Neural cell (in vitro differentiated cells): ENCODE measurements at regions not wholly inside any gene's neighbourhood (a gene's known extent, or its start where the extent isn't known, plus 50 kb on each side); places are given as distances from the start of the nearest gene placed in this dataset.

Experiments used
- H2AFZ ChIP-seq: fragments of 200-600, 300-800 bp; sonication (generic), shearing (Covaris generic); 2 replicates; pipeline ENCODE4 v1.6.0; 2014; ENCODE audit warnings: low read depth, mild to moderate bottlenecking, antibody characterized with exemption, low read length, moderate library complexity
- H3F3A ChIP-seq: fragments of 200-600 bp; shearing (Covaris generic); 2 replicates; pipeline ENCODE4 v1.6.1; 2016; ENCODE audit warnings: mild to moderate bottlenecking, moderate library complexity, mixed read lengths, antibody characterized with exemption, low read length; ENCODE audit not compliant: insufficient read depth, poor library complexity, severe bottlenecking
- H3K27ac ChIP-seq: fragments of 200-600, 300-800 bp; sonication (generic), shearing (Covaris generic); 2 replicates; pipeline ENCODE4 v1.5.1; 2014; ENCODE audit warnings: mild to moderate bottlenecking, low read length, moderate library complexity
- H3K27me3 ChIP-seq: fragments of 300-800, 200-600 bp; sonication (generic), shearing (Covaris generic); 2 replicates; pipeline ENCODE4 v1.6.0; 2014; ENCODE audit warnings: mild to moderate bottlenecking, low read depth, low read length, moderate library complexity; ENCODE audit not compliant: insufficient read depth
- H3K36me3 ChIP-seq: fragments of 300-800, 200-600 bp; sonication (generic), shearing (Covaris generic); 2 replicates; pipeline ENCODE4 v1.5.1; 2014; ENCODE audit warnings: mild to moderate bottlenecking, antibody characterized with exemption, low read length, moderate library complexity; ENCODE audit not compliant: insufficient read depth
- H3K4me2 ChIP-seq: fragments of 300-800, 200-600 bp; sonication (generic), shearing (Covaris generic); 2 replicates; pipeline ENCODE4 v1.6.0; 2014; ENCODE audit warnings: mild to moderate bottlenecking, low read length
- H3K4me3 ChIP-seq: fragments of 300-800, 200-600 bp; sonication (generic), shearing (Covaris generic); 2 replicates; pipeline ENCODE4 v1.5.1; 2014; ENCODE audit warnings: mild to moderate bottlenecking, low read length, moderate library complexity
- H3K79me2 ChIP-seq: fragments of 200-600 bp; shearing (Covaris generic); replicated peaks from 2 replicates; pipeline ENCODE4 v1.6.0; 2014; ENCODE audit warnings: mild to moderate bottlenecking, low read length, moderate library complexity; ENCODE audit not compliant: insufficient read depth
- H3K9ac ChIP-seq: fragments of 300-800, 200-600 bp; sonication (generic), shearing (Covaris generic); 2 replicates; pipeline ENCODE4 v1.6.1; 2016; ENCODE audit warnings: mild to moderate bottlenecking, low read length, mixed read lengths
- H3K9me2 ChIP-seq: fragments of 200-600 bp; shearing (Covaris generic); 2 replicates; pipeline ENCODE4 v1.6.1; 2016; ENCODE audit warnings: mild to moderate bottlenecking, low read length, mixed read lengths; ENCODE audit not compliant: insufficient read depth
- H3K9me3 ChIP-seq: fragments of 200-600, 300-800 bp; sonication (generic), shearing (Covaris generic); 2 replicates; pipeline ENCODE4 v1.6.1; 2016; ENCODE audit warnings: mild to moderate bottlenecking, mixed run types, low read length, moderate library complexity, mixed read lengths
- H4K20me1 ChIP-seq: fragments of 200-600 bp; shearing (Covaris generic); 2 replicates; pipeline ENCODE4 v1.6.1; 2016; ENCODE audit warnings: mild to moderate bottlenecking, mixed run types; ENCODE audit not compliant: insufficient read depth
- EP300 ChIP-seq: fragments of 450-650 bp; conservative IDR thresholded peaks from 2 replicates; pipeline ENCODE4 v1.6.1; 2014; ENCODE audit warnings: antibody characterized with exemption, mild to moderate bottlenecking, moderate library complexity; ENCODE audit not compliant: poor library complexity, severe bottlenecking
- EZH2 ChIP-seq: fragments of 200-600, 300-800 bp; shearing (Covaris generic), sonication (generic); IDR thresholded peaks from 2 replicates; pipeline ENCODE4 v1.6.1; 2014; ENCODE audit warnings: antibody characterized with exemption, low read length, borderline replicate concordance, mild to moderate bottlenecking; ENCODE audit not compliant: insufficient read depth, poor library complexity, severe bottlenecking
- MXI1 ChIP-seq: fragments of 450-650 bp; conservative IDR thresholded peaks from 2 replicates; pipeline ENCODE4 v1.6.1; 2014; ENCODE audit warnings: antibody characterized with exemption, mild to moderate bottlenecking; ENCODE audit not compliant: poor library complexity, severe bottlenecking
- POLR2AphosphoS5 ChIP-seq: IDR thresholded peaks from 2 replicates; pipeline ENCODE4 v1.6.1; 2012
- RAD21 ChIP-seq: fragments of 450-650 bp; conservative IDR thresholded peaks from 2 replicates; pipeline ENCODE4 v1.6.1; 2014; ENCODE audit warnings: antibody characterized with exemption, mild to moderate bottlenecking, moderate library complexity
- SMC3 ChIP-seq: fragments of 450-650 bp; conservative IDR thresholded peaks from 2 replicates; pipeline ENCODE4 v1.6.1; 2014; ENCODE audit warnings: antibody characterized with exemption, mild to moderate bottlenecking, moderate library complexity; ENCODE audit not compliant: poor library complexity
- TAF1 ChIP-seq: IDR thresholded peaks from 2 replicates; pipeline ENCODE4 v1.6.1; 2012; ENCODE audit warnings: low read depth
- TF ChIP-seq, protein P1 (sequence below): fragments of 450-650 bp; IDR thresholded peaks from 2 replicates; pipeline ENCODE4 v1.5.1; 2014; ENCODE audit warnings: antibody characterized with exemption, mild to moderate bottlenecking, moderate library complexity; ENCODE audit not compliant: poor library complexity, severe bottlenecking
- TF ChIP-seq, protein P2 (sequence below): IDR thresholded peaks from 2 replicates; pipeline ENCODE4 v1.6.1; 2012; ENCODE audit warnings: borderline replicate concordance

DNA sequence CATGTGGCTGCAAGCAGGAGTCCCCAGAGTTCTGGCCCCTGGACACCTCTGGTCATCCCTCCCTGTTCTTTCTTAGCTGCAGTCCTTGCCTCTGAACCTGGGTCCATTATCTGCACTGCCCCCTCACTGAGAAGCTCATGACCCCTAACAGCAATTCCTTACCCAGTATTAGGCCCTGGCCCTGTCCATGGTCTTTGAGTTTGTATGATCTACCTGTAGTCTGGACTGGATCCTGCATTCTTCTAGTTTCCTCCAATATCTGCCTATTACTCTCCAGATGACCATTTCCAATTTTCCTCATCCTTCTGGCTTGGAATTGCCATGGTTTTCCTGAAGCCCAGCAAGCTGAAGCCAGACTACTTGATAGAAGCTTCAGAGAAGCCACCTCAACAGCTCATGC is 302.4 kb upstream of the HS6ST1 start:
- no peaks in the 10 kb centered on the region for H3K36me3 ChIP-seq
- H3K27me3 ChIP-seq, result no peaks in the 10 kb centered on the region
- H3K9me2 ChIP-seq, result no peaks in the 10 kb centered on the region
- H3K4me2 ChIP-seq, result no peak overlapping the region
- H3K79me2 ChIP-seq, result no peaks in the 10 kb centered on the region
- no peak overlapping the region for H3K4me3 ChIP-seq
- H3K9me3 ChIP-seq, result no peaks in the 10 kb centered on the region
- no peak overlapping the region for H3K27ac ChIP-seq
- H3F3A ChIP-seq, result no peaks in the 10 kb centered on the region
- no peaks in the 10 kb centered on the region for H4K20me1 ChIP-seq
- TF ChIP-seq POLR2AphosphoS5 (no peak), EZH2 (no peak), EP300 (no peak)
- no peak overlapping the region for H2AFZ ChIP-seq
- no peak overlapping the region for H3K9ac ChIP-seq

DNA sequence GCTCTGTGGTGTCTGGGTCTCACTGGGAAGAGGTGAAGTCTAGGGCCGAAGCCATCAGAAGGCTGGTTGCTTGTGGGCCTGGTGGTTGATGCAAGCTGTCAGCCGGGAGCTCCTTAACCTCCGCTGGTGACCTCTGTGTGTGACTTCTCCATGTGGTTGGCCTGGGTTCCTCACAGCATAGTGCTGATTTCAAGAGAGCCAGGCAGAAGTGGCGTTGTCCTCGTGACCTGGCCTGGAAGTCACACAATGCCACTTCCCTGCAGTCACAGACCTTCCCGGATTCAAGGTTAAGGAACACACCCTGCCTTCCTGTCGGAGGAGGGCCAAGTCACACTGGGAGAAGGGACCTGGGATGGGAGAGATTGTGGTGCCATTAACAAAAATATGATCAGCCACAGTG is 303.7 kb upstream of the HS6ST1 start:
- TF ChIP-seq, protein P1, sequence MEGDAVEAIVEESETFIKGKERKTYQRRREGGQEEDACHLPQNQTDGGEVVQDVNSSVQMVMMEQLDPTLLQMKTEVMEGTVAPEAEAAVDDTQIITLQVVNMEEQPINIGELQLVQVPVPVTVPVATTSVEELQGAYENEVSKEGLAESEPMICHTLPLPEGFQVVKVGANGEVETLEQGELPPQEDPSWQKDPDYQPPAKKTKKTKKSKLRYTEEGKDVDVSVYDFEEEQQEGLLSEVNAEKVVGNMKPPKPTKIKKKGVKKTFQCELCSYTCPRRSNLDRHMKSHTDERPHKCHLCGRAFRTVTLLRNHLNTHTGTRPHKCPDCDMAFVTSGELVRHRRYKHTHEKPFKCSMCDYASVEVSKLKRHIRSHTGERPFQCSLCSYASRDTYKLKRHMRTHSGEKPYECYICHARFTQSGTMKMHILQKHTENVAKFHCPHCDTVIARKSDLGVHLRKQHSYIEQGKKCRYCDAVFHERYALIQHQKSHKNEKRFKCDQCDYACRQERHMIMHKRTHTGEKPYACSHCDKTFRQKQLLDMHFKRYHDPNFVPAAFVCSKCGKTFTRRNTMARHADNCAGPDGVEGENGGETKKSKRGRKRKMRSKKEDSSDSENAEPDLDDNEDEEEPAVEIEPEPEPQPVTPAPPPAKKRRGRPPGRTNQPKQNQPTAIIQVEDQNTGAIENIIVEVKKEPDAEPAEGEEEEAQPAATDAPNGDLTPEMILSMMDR, result no peak
- TF ChIP-seq EZH2 (no peak), RAD21 (no peak), POLR2AphosphoS5 (no peak), TAF1 (no peak), SMC3 (no peak), EP300 (no peak), MXI1 (no peak)
- TF ChIP-seq, protein P2, sequence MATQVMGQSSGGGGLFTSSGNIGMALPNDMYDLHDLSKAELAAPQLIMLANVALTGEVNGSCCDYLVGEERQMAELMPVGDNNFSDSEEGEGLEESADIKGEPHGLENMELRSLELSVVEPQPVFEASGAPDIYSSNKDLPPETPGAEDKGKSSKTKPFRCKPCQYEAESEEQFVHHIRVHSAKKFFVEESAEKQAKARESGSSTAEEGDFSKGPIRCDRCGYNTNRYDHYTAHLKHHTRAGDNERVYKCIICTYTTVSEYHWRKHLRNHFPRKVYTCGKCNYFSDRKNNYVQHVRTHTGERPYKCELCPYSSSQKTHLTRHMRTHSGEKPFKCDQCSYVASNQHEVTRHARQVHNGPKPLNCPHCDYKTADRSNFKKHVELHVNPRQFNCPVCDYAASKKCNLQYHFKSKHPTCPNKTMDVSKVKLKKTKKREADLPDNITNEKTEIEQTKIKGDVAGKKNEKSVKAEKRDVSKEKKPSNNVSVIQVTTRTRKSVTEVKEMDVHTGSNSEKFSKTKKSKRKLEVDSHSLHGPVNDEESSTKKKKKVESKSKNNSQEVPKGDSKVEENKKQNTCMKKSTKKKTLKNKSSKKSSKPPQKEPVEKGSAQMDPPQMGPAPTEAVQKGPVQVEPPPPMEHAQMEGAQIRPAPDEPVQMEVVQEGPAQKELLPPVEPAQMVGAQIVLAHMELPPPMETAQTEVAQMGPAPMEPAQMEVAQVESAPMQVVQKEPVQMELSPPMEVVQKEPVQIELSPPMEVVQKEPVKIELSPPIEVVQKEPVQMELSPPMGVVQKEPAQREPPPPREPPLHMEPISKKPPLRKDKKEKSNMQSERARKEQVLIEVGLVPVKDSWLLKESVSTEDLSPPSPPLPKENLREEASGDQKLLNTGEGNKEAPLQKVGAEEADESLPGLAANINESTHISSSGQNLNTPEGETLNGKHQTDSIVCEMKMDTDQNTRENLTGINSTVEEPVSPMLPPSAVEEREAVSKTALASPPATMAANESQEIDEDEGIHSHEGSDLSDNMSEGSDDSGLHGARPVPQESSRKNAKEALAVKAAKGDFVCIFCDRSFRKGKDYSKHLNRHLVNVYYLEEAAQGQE, result no peak

More for the DNA sequence above, 303.7 kb upstream of the HS6ST1 start:
- Histone ChIP-seq H3F3A (no peaks in the 10 kb centered on the region), H3K9ac (no peak overlapping the region), H3K36me3 (no peaks in the 10 kb centered on the region), H3K27me3 (no peaks in the 10 kb centered on the region), H3K79me2 (no peaks in the 10 kb centered on the region), H3K27ac (no peak overlapping the region), H3K4me3 (no peak overlapping the region), H3K9me2 (no peaks in the 10 kb centered on the region), H4K20me1 (no peaks in the 10 kb centered on the region), H3K4me2 (no peak overlapping the region), H3K9me3 (no peaks in the 10 kb centered on the region), H2AFZ (no peak overlapping the region)
